HepG2 (cell line): ENCODE measurements at regions not wholly inside any gene's neighbourhood (a gene's known extent, or its start where the extent isn't known, plus 50 kb on each side); places are given as distances from the start of the nearest gene placed in this dataset.

Source experiments
- ATAC-seq: fragments of 200-7000 bp; cut with Tn5 transposase; 3 replicates; pipeline ENCODE4 v1.9.1; 2020; ENCODE audit warnings: mild to moderate bottlenecking, moderate library complexity
- BruUV-seq: library from RNA; stranded (reverse); fragments of 400-500 nt; replicated peaks from 2 replicates; lab custom pipeline; 2021; lab: Mats Ljungman, UMichigan
- CTCF ChIA-PET: fragments of 300-600 bp; formaldehyde crosslinking; extraction: SDS; loops from one replicate; lab custom pipeline; 2021; ENCODE audit warnings: low total read pairs, inconsistent platforms, low intra/inter-chr PET ratio; lab: Yijun Ruan, JAX
- POLR2A ChIA-PET: fragments of 350-600 bp; sonication (Branson Sonifier 250); formaldehyde crosslinking; loops from one replicate; lab custom pipeline; 2020; ENCODE audit warnings: antibody characterized with exemption, inconsistent platforms; lab: Yijun Ruan, JAX
- DNase-seq: peaks from one replicate; pipeline ENCODE4 v3.0.0-alpha.2; 2015; ENCODE audit warnings: low spot score
- FAIRE-seq: peaks from 3 replicates; lab custom pipeline; 2011; peaks lifted over from hg19 to GRCh38; lab: Jason Lieb, UNC
- H2AFZ ChIP-seq: one replicate; pipeline ENCODE4 v1.6.1; 2011; ENCODE audit warnings: low read length, inconsistent platforms
- H3K27ac ChIP-seq: fragments of 300-600 bp; 3 replicates; pipeline ENCODE4 v1.8.0; 2011; ENCODE audit warnings: mixed run types, mild to moderate bottlenecking, mixed read lengths, low read length, inconsistent platforms; ENCODE audit not compliant: insufficient read depth; ENCODE audit errors: extremely low read length
- H3K27me3 ChIP-seq, 2 experiments: fragments of 200-600 bp in 1 of 2; 2 replicates in 1 of 2; 3 replicates in 1 of 2; pipeline versions ENCODE4 v1.6.0 to v1.8.0; 2011; ENCODE audit warnings: low read length in 2 of 2, mild to moderate bottlenecking in 2 of 2, moderate library complexity in 2 of 2, inconsistent platforms in 1 of 2; ENCODE audit not compliant: insufficient read depth in 2 of 2, control insufficient read depth in 1 of 2
- H3K36me3 ChIP-seq, 2 experiments: fragments of 200-600 bp in 1 of 2; replicated peaks in 1 of 2; 2 replicates in 1 of 2; 3 replicates in 1 of 2; pipeline versions ENCODE4 v1.5.1 to v1.8.0; 2011; ENCODE audit warnings: low read length in 2 of 2, inconsistent platforms in 1 of 2; ENCODE audit not compliant: insufficient read depth in 2 of 2, control insufficient read depth in 1 of 2
- H3K4me1 ChIP-seq: 2 replicates; pipeline ENCODE4 v1.5.1; 2012; ENCODE audit warnings: low read length, inconsistent platforms; ENCODE audit not compliant: insufficient read depth
- H3K4me2 ChIP-seq: 2 replicates; pipeline ENCODE4 v1.6.0; 2011; ENCODE audit warnings: low read depth, low read length, inconsistent platforms
- H3K4me3 ChIP-seq, 3 experiments: fragments of 200-600 bp in 1 of 3; sonication (generic), shearing (Covaris generic) in 1 of 3; replicated peaks in 1 of 3; 2 replicates each; pipeline ENCODE4 v1.5.1; 2011 to 2016; ENCODE audit warnings: low read length in 3 of 3, inconsistent platforms in 2 of 3, low read depth in 2 of 3, mild to moderate bottlenecking in 2 of 3, control low read depth in 1 of 3, mixed read lengths in 1 of 3; ENCODE audit not compliant: insufficient read depth in 1 of 3
- H3K79me2 ChIP-seq: one replicate; pipeline ENCODE4 v1.6.1; 2011; ENCODE audit warnings: low read length, inconsistent platforms; ENCODE audit not compliant: insufficient read depth
- H3K9ac ChIP-seq: 2 replicates; pipeline ENCODE4 v1.6.0; 2011; ENCODE audit warnings: mild to moderate bottlenecking, low read depth, low read length, inconsistent platforms; ENCODE audit not compliant: insufficient read depth
- H3K9me3 ChIP-seq: 2 replicates; pipeline ENCODE4 v1.5.1; 2012; ENCODE audit warnings: mild to moderate bottlenecking, low read length
- H4K20me1 ChIP-seq: 2 replicates; pipeline ENCODE4 v1.6.0; 2011; ENCODE audit warnings: inconsistent platforms, mild to moderate bottlenecking, low read length, moderate library complexity; ENCODE audit not compliant: insufficient read depth
- AGO2 ChIP-seq: fragments of 200-400 bp; formaldehyde crosslinking; optimal IDR thresholded peaks from 2 replicates; pipeline ENCODE3; 2017; ENCODE audit warnings: mild to moderate bottlenecking, low read depth, low read length, moderate library complexity
- MED13 ChIP-seq: sonication (generic); formaldehyde crosslinking; IDR thresholded peaks from 2 replicates; pipeline ENCODE4 v1.5.0; 2020; ENCODE audit warnings: missing genetic modification reagents
- PLRG1 ChIP-seq: fragments of 450-650 bp; conservative IDR thresholded peaks from 2 replicates; pipeline ENCODE4 v1.6.1; 2016
- RBM22 ChIP-seq: fragments of 200-400 bp; formaldehyde crosslinking; optimal IDR thresholded peaks from 2 replicates; pipeline ENCODE3; 2017; ENCODE audit warnings: mild to moderate bottlenecking, low read length, moderate library complexity
- REPIN1 ChIP-seq: sonication (generic); formaldehyde crosslinking; IDR thresholded peaks from 2 replicates; pipeline ENCODE4 v1.8.0; 2022; ENCODE audit warnings: missing genetic modification reagents, low read depth, mild to moderate bottlenecking, borderline replicate concordance
- STAT5B ChIP-seq: sonication (generic); formaldehyde crosslinking; IDR thresholded peaks from 2 replicates; pipeline ENCODE4 v1.4.0; 2020; ENCODE audit warnings: missing genetic modification reagents
- ZNF44 ChIP-seq: sonication (generic); formaldehyde crosslinking; IDR thresholded peaks from 2 replicates; pipeline ENCODE4 v1.5.1; 2020; ENCODE audit warnings: mild to moderate bottlenecking, missing genetic modification reagents
- ZNF598 ChIP-seq: sonication (generic); formaldehyde crosslinking; IDR thresholded peaks from 2 replicates; pipeline ENCODE4 v1.5.1; 2020; ENCODE audit warnings: mild to moderate bottlenecking, missing genetic modification reagents, borderline replicate concordance
- WGBS: methylation state at CpG from one replicate; pipeline ENCODE4 v1.1.6; 2017; ENCODE audit warnings: low lambda C conversion rate; 5-methylcytosine and 5-hydroxymethylcytosine counted together
- in situ Hi-C: cut with HindIII; loops from 2 replicates; pipeline ENCODE4 v1.10.0; 2017; ENCODE audit warnings: low pct_unique_long_range_greater_than_20kb; ENCODE audit not compliant: extremely low pct_ligation_motif_present
- intact Hi-C: fragments of 100-400 bp; cut with micrococcal nuclease; formaldehyde crosslinking; loops from one replicate; pipeline ENCODE4 v1.10.0; 2022; ENCODE audit not compliant: unreplicated experiment
- TF ChIP-seq, protein P1 (sequence below): sonication (generic); formaldehyde crosslinking; IDR thresholded peaks from one replicate; pipeline ENCODE4 v1.5.1; 2020; ENCODE audit warnings: mild to moderate bottlenecking, missing genetic modification reagents; ENCODE audit errors: not compliant biosample characterization

DNA sequence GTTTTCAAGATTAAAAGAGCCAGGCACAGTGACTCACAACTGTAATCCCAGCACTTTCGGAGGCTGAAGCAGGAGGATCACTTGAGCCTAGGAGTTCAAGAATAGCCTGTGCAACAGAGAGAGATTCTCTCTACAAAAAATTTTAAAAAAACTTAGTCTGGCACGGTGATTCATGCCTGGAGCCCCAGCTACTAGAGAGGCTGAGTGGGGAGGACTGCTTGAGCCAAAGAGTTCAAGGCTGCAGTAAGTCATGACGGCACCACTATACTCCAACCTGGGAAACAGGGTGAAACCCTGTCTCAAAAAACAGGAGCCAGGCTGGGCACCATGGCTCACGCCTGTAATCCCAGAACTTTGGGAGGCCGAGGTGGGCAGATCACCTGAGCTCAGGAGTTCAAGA lies 86.6 kb upstream of the KCTD7 start (continued):
- TF ChIP-seq, protein P1, sequence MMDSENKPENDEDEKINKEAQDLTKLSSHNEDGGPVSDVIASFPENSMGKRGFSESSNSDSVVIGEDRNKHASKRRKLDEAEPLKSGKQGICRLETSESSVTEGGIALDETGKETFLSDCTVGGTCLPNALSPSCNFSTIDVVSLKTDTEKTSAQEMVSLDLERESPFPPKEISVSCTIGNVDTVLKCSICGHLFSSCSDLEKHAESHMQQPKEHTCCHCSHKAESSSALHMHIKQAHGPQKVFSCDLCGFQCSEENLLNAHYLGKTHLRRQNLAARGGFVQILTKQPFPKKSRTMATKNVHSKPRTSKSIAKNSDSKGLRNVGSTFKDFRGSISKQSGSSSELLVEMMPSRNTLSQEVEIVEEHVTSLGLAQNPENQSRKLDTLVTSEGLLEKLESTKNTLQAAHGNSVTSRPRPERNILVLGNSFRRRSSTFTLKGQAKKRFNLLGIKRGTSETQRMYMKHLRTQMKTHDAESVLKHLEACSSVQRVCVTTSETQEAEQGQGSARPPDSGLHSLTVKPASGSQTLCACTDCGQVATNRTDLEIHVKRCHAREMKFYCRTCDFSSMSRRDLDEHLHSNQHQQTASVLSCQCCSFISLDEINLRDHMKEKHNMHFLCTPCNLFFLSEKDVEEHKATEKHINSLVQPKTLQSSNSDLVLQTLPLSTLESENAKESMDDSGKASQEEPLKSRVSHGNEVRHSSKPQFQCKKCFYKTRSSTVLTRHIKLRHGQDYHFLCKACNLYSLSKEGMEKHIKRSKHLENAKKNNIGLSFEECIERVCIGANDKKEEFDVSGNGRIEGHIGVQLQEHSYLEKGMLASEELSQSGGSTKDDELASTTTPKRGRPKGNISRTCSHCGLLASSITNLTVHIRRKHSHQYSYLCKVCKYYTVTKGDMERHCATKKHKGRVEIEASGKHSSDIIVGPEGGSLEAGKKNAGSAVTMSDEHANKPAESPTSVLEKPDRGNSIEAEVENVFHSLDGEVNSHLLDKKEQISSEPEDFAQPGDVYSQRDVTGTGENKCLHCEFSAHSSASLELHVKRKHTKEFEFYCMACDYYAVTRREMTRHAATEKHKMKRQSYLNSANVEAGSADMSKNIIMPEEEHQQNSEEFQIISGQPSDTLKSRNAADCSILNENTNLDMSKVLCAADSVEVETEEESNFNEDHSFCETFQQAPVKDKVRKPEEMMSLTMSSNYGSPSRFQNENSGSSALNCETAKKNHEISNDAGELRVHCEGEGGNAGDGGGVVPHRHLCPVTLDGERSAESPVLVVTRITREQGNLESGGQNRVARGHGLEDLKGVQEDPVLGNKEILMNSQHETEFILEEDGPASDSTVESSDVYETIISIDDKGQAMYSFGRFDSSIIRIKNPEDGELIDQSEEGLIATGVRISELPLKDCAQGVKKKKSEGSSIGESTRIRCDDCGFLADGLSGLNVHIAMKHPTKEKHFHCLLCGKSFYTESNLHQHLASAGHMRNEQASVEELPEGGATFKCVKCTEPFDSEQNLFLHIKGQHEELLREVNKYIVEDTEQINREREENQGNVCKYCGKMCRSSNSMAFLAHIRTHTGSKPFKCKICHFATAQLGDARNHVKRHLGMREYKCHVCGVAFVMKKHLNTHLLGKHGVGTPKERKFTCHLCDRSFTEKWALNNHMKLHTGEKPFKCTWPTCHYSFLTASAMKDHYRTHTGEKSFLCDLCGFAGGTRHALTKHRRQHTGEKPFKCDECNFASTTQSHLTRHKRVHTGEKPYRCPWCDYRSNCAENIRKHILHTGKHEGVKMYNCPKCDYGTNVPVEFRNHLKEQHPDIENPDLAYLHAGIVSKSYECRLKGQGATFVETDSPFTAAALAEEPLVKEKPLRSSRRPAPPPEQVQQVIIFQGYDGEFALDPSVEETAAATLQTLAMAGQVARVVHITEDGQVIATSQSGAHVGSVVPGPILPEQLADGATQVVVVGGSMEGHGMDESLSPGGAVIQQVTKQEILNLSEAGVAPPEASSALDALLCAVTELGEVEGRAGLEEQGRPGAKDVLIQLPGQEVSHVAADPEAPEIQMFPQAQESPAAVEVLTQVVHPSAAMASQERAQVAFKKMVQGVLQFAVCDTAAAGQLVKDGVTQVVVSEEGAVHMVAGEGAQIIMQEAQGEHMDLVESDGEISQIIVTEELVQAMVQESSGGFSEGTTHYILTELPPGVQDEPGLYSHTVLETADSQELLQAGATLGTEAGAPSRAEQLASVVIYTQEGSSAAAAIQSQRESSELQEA (CRISPR knock-in tag): no peak
- TF ChIP-seq, all 625 proteins: peak for 2

DNA sequence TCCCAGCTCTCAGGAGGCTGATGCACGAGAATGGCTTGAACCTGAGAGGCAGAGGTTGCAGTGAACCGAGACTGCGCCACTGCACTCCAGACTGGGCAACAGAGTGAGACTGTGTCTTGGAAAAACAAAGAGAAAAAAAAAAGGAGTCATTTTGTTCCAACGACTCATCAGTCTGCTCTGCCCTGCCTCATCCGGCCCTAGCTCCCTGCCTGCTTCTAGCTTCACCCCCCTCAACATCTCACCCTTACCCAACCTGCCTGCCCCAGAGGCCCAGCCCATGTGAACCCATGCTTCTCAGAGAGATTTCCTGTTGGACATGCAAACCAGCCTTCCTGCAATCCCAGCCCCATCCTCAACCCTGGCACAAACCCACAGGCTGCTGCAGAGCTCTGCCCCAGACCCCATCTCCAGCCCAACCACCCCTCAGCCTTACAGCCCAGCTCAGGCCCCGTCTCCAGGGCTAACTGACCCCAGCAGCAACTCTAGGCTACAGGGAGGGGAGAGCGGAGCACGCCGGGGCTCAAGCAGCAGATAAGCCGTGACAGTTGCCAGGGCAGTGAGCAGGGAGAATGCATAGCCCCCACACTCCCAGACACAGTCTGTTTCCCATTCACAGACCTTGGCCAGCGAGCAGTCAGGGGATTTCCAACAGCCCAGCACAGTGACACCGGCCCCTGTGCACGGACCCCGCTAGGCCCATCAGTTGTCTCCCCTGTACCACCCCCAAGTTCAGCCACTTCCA lies 86.0 kb upstream of the KCTD7 start:
- H3K27me3 ChIP-seq: no peaks in the 10 kb centered on the region
- DNase-seq (no peak), FAIRE-seq (no peak), ATAC-seq (peak; percentile 17; the same call in 2 of the 3 replicates)
- CTCF ChIA-PET: no interaction called here
- BruUV-seq: TSS peak; percentile 35
- H4K20me1 ChIP-seq: no peaks in the 10 kb centered on the region
- WGBS: 87% methylated on average over 9 of the region's 14 CpGs
- POLR2A ChIA-PET: interaction anchor here (1.5 kb wide), 1 partner anchor 49 kb away, joined by 5 read pairs; no protein-coding TSS in a partner anchor
- no peak overlapping the region for H3K9ac ChIP-seq
- H2AFZ ChIP-seq: no peak overlapping the region
- TF ChIP-seq ZNF44 (CRISPR knock-in tag) (no peak), RBM22 (peak; percentile 52), MED13 (CRISPR knock-in tag) (no peak), STAT5B (CRISPR knock-in tag) (no peak), AGO2 (peak; percentile 61), PLRG1 (no peak), ZNF598 (no peak), REPIN1 (CRISPR knock-in tag) (no peak)
- H3K4me3 ChIP-seq: no peak overlapping the region
- H3K9me3 ChIP-seq: no peaks in the 10 kb centered on the region
- intact Hi-C loops: no loop called here
- no peaks in the 10 kb centered on the region for H3K79me2 ChIP-seq
- no peak overlapping the region for H3K4me2 ChIP-seq
- in situ Hi-C loops: no loop called here
- H3K4me1 ChIP-seq: peaks cover 30% of the 10 kb centered on the region
- no peak overlapping the region for H3K27ac ChIP-seq
- H3K36me3 ChIP-seq: peaks cover 8 to 24% of the 10 kb centered on the region in 2 experiments; a peak in 4 of 5 replicates
